ENCODE measurements at regions not wholly inside any gene's neighbourhood (a gene's known extent, or its start where the extent isn't known, plus 50 kb on each side); places are given as distances from the start of the nearest gene placed in this dataset.

- FAIRE-seq (no peak), ATAC-seq (no peak), DNase-seq (ENCODE audit: low spot score) (no peak)
- Histone ChIP-seq H3K27ac (ENCODE audit: extremely low read length, insufficient read depth, low read length) (no peak overlapping the region), H3K9ac (ENCODE audit: insufficient read depth, low read depth, low read length) (no peak overlapping the region), H3K4me2 (ENCODE audit: low read depth, low read length) (no peak overlapping the region), H3K27me3 (ENCODE audit: control insufficient read depth in 1 of 2, insufficient read depth in 2 of 2, low read length in 2 of 2) (no peaks in the 10 kb centered on the region), H3K79me2 (ENCODE audit: insufficient read depth, low read length) (no peaks in the 10 kb centered on the region), H3K9me3 (ENCODE audit: low read length) (peaks cover 14% of the 10 kb centered on the region), H3K36me3 (replicated peaks in 1 of 2; ENCODE audit: control insufficient read depth in 1 of 2, insufficient read depth in 2 of 2, low read length in 2 of 2) (no peaks in the 10 kb centered on the region), H3K4me1 (ENCODE audit: insufficient read depth, low read length) (no peaks in the 10 kb centered on the region), H4K20me1 (ENCODE audit: insufficient read depth, low read length) (no peaks in the 10 kb centered on the region), H2AFZ (ENCODE audit: low read length) (no peak overlapping the region), H3K4me3 (replicated peaks in 1 of 3; ENCODE audit: insufficient read depth in 1 of 3, low read depth in 2 of 3, low read length in 3 of 3) (no peak overlapping the region)
- ChIA-PET POLR2A (no interaction called here), CTCF (ENCODE audit: low intra/inter-chr PET ratio, low total read pairs) (no interaction called here)
- TF ChIP-seq ZBTB39 (CRISPR knock-in tag; IDR thresholded peaks at IDR 0.05), result no peak
- no peak for TF ChIP-seq MIER2 (CRISPR knock-in tag; IDR thresholded peaks at IDR 0.05)
- TF ChIP-seq ZNF18 (CRISPR knock-in tag; IDR thresholded peaks at IDR 0.05; ENCODE audit: insufficient replicate concordance), result no peak
- no peak for TF ChIP-seq SMARCC2 (IDR thresholded peaks at IDR 0.05)
- TF ChIP-seq ZMAT5 (CRISPR knock-in tag; IDR thresholded peaks at IDR 0.05; ENCODE audit: borderline replicate concordance, low read depth), result no peak
- TF ChIP-seq SALL2 (CRISPR knock-in tag; IDR thresholded peaks at IDR 0.05), result no peak
- no peak for TF ChIP-seq FOSL1 (CRISPR knock-in tag; IDR thresholded peaks at IDR 0.05; ENCODE audit: borderline replicate concordance)
- TF ChIP-seq GTF2F1 (IDR thresholded peaks at IDR 0.05; ENCODE audit: low read length), result no peak
- no peak for TF ChIP-seq ZBTB44 (CRISPR knock-in tag; IDR thresholded peaks at IDR 0.05)
- TF ChIP-seq MNT (IDR thresholded peaks at IDR 0.05), result no peak
- TF ChIP-seq ZNF790 (CRISPR knock-in tag; IDR thresholded peaks at IDR 0.05; ENCODE audit: borderline replicate concordance), result no peak
- no peak for TF ChIP-seq ZNF124 (CRISPR knock-in tag; IDR thresholded peaks at IDR 0.05)
- no peak for TF ChIP-seq ZBTB7A (CRISPR knock-in tag; IDR thresholded peaks at IDR 0.05)
- no peak for TF ChIP-seq ZBTB1 (CRISPR knock-in tag; IDR thresholded peaks at IDR 0.05; ENCODE audit: borderline replicate concordance)
- BruUV-seq (replicated peaks), result no TSS peak
- in situ Hi-C loops (cut with HindIII; ENCODE audit: extremely low pct_ligation_motif_present, low pct_unique_long_range_greater_than_20kb), result no loop called here
- intact Hi-C loops (cut with micrococcal nuclease; ENCODE audit: unreplicated experiment), result no loop called here
- WGBS (ENCODE audit: low lambda C conversion rate), result 9% methylated on average over 4 of the region's 4 CpGs
Observed at GRCh38 chr5:123753937-123754891, 242.2 kb downstream of the CSNK1G3 start.
